B cell (primary cell): ENCODE measurements at regions not wholly inside any gene's neighbourhood (a gene's known extent, or its start where the extent isn't known, plus 50 kb on each side); places are given as distances from the start of the nearest gene placed in this dataset.

Experiments
- CTCF ChIP-seq: fragments of 200-600 bp; IDR thresholded peaks from one replicate; pipeline ENCODE4 v1.8.0; 2022; ENCODE audit warnings: antibody characterized with exemption, mild to moderate bottlenecking
- EZH2 ChIP-seq: IDR thresholded peaks from 2 replicates; pipeline ENCODE4 v1.6.1; 2012; ENCODE audit warnings: borderline replicate concordance, low read depth, mild to moderate bottlenecking, moderate library complexity, low read length; ENCODE audit not compliant: insufficient read depth, poor library complexity, severe bottlenecking

- TF ChIP-seq CTCF (no peak), EZH2 (no peak)
Observed at GRCh38 chr11:21658654-21659193, 534.2 kb upstream of the ANO5 start.
